ENCODE measurements at regions not wholly inside any gene's neighbourhood (a gene's known extent, or its start where the extent isn't known, plus 50 kb on each side); places are given as distances from the start of the nearest gene placed in this dataset.

DNA sequence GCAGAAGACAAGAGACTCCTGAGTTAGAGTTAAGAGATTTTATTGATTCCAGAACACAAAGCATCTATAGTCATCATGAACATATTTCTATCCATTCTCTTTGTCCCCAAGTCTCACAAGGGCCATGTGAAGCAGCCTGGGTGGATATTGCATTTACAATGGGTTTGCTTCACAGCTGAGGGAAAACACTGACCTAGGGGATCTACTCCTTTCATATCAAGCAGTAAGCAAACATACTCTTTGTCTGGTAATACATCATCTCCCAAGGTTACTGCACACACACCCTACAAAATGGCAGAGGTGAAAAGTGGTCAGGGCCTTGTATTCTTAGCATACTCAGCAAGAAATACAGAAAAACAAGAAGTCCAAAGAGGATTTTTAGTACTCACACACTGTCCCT, 267.7 kb upstream of the BCHE start:
- Histone ChIP-seq H3K27ac (ENCODE audit: insufficient read depth, low read length) (no peak overlapping the region), H3K14ac (replicated peaks; ENCODE audit: low read depth, low read length) (no peak overlapping the region), H2BK20ac (ENCODE audit: low read depth, low read length) (no peak overlapping the region), H3K9me3 (ENCODE audit: control insufficient read depth, insufficient read depth, low read length) (no peaks in the 10 kb centered on the region), H3K56ac (ENCODE audit: extremely low read depth, insufficient read depth, low read length) (no peak overlapping the region), H4K20me1 (ENCODE audit: insufficient read depth, low read length) (no peaks in the 10 kb centered on the region), H4K91ac (ENCODE audit: insufficient read depth, low read depth, low read length) (no peak overlapping the region), H3K4me2 (ENCODE audit: low read depth, low read length) (no peak overlapping the region), H2AFZ (replicated peaks; ENCODE audit: low read length, poor library complexity) (no peak overlapping the region), H3K4me1 (ENCODE audit: control insufficient read depth, insufficient read depth, low read length) (no peaks in the 10 kb centered on the region), H2AK9ac (replicated peaks; ENCODE audit: low read depth, low read length, poor library complexity) (no peak overlapping the region), H3K4ac (ENCODE audit: low read depth, low read length) (no peak overlapping the region), H2BK5ac (ENCODE audit: low read depth, low read length, poor library complexity, severe bottlenecking) (no peak overlapping the region), H3K36me3 (ENCODE audit: control insufficient read depth, insufficient read depth, low read length) (no peaks in the 10 kb centered on the region), H3K27me3 (ENCODE audit: control insufficient read depth, insufficient read depth, low read length) (no peaks in the 10 kb centered on the region), H4K5ac (ENCODE audit: low read depth, low read length) (no peak overlapping the region), H4K8ac (ENCODE audit: low read depth in 2 of 2, low read length in 2 of 2) (no peak overlapping the region), H2BK120ac (ENCODE audit: low read depth, low read length) (no peak overlapping the region), H3K79me1 (ENCODE audit: low read depth in 1 of 2, low read length in 2 of 2) (no peaks in the 10 kb centered on the region), H2BK15ac (ENCODE audit: low read depth, low read length) (no peak overlapping the region), H3K4me3 (ENCODE audit: insufficient read depth, low read depth, low read length) (no peak overlapping the region), H2AK5ac (ENCODE audit: low read depth, low read length) (no peak overlapping the region), H3K23ac (ENCODE audit: low read depth, low read length) (no peak overlapping the region), H3K18ac (ENCODE audit: low read depth, low read length) (no peak overlapping the region), H3K9ac (ENCODE audit: low read depth, low read length) (no peak overlapping the region), H3K9me1 (ENCODE audit: insufficient read depth, low read length) (no peaks in the 10 kb centered on the region)
- DNase-seq (no peak), ATAC-seq (ENCODE audit: low read depth) (no peak)
- dilution Hi-C loops (cut with HindIII; ENCODE audit: low sequenced_read_pairs, unreplicated experiment) (no loop called here), in situ Hi-C loops (cut with MboI; ENCODE audit: low sequenced_read_pairs) (no loop called here), intact Hi-C loops (cut with micrococcal nuclease) (no loop called here)
- no TSS peak for BruUV-seq (replicated peaks)
- ChIA-PET CTCF (no interaction called here), POLR2A (ENCODE audit: unreplicated experiment) (no interaction called here)
- no peak for TF ChIP-seq SMC3 (IDR thresholded peaks at IDR 0.05; ENCODE audit: low read depth, low read length)
- TF ChIP-seq CTCF (conservative IDR thresholded peaks at IDR 0.05; ENCODE audit: low read depth, low read length), result no peak
- TF ChIP-seq BHLHE40 (IDR thresholded peaks at IDR 0.05; ENCODE audit: low read depth, low read length), result no peak
- no peak for TF ChIP-seq POLR2A (IDR thresholded peaks at IDR 0.05; ENCODE audit: low read depth, low read length)
- no peak for TF ChIP-seq RFX5 (IDR thresholded peaks at IDR 0.05; ENCODE audit: low read depth, low read length)
- no peak for TF ChIP-seq MAZ (IDR thresholded peaks at IDR 0.05; ENCODE audit: borderline replicate concordance, low read depth, low read length)
- TF ChIP-seq MXI1 (IDR thresholded peaks at IDR 0.05; ENCODE audit: borderline replicate concordance, low read depth, low read length), result no peak
- TF ChIP-seq, protein P1, sequence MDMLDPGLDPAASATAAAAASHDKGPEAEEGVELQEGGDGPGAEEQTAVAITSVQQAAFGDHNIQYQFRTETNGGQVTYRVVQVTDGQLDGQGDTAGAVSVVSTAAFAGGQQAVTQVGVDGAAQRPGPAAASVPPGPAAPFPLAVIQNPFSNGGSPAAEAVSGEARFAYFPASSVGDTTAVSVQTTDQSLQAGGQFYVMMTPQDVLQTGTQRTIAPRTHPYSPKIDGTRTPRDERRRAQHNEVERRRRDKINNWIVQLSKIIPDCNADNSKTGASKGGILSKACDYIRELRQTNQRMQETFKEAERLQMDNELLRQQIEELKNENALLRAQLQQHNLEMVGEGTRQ (IDR thresholded peaks at IDR 0.05; ENCODE audit: low read depth, low read length), result no peak
- no peak for TF ChIP-seq CHD1 (IDR thresholded peaks at IDR 0.05; ENCODE audit: low read depth, low read length)
- TF ChIP-seq FOS (IDR thresholded peaks at IDR 0.05; ENCODE audit: low read depth, low read length), result no peak
- TF ChIP-seq MAFK (IDR thresholded peaks at IDR 0.05; ENCODE audit: low read depth, low read length), result no peak
- no peak for TF ChIP-seq RAD21 (IDR thresholded peaks at IDR 0.05; ENCODE audit: low read length)
- no peak for TF ChIP-seq CEBPB (IDR thresholded peaks at IDR 0.05; ENCODE audit: low read depth, low read length)
- TF ChIP-seq ELK1 (IDR thresholded peaks at IDR 0.05; ENCODE audit: borderline replicate concordance, low read depth, low read length), result no peak
- TF ChIP-seq NFE2L2 (IDR thresholded peaks at IDR 0.05; ENCODE audit: low read depth, low read length), result no peak
- no peak for TF ChIP-seq RCOR1 (IDR thresholded peaks at IDR 0.05; ENCODE audit: insufficient replicate concordance, low read length)

All from IMR-90 (cell line).